SK-N-SH treated with all-trans-retinoic acid at 6 μM for 48 hours (cell line): ENCODE measurements at regions not wholly inside any gene's neighbourhood (a gene's known extent, or its start where the extent isn't known, plus 50 kb on each side); places are given as distances from the start of the nearest gene placed in this dataset.

Experiments
- ATAC-seq: fragments of 200-7000 bp; cut with Tn5 transposase; 3 replicates; pipeline ENCODE4 v1.9.1; 2020; ENCODE audit warnings: mild to moderate bottlenecking, moderate library complexity
- ARNTL ChIP-seq: fragments of 450-650 bp; formaldehyde crosslinking; IDR thresholded peaks from 2 replicates; pipeline ENCODE4 v1.5.0; 2020; ENCODE audit warnings: low read depth, mild to moderate bottlenecking, moderate library complexity, borderline replicate concordance
- CREB5 ChIP-seq: fragments of 250-450 bp; sonication (Bioruptor Pico); IDR thresholded peaks from 2 replicates; pipeline ENCODE4 v1.5.1; 2020; ENCODE audit warnings: low read depth, mild to moderate bottlenecking, moderate library complexity
- CSRNP3 ChIP-seq: fragments of 250-450 bp; sonication (Bioruptor Pico); IDR thresholded peaks from 2 replicates; pipeline ENCODE4 v1.5.1; 2021; ENCODE audit warnings: mild to moderate bottlenecking, moderate library complexity
- ESRRG ChIP-seq: fragments of 250-450 bp; sonication (Bioruptor Pico); IDR thresholded peaks from 2 replicates; pipeline ENCODE4 v1.6.1; 2021; ENCODE audit warnings: mild to moderate bottlenecking
- GLIS3 ChIP-seq: fragments of 250-450 bp; sonication (Bioruptor Pico); IDR thresholded peaks from 2 replicates; pipeline ENCODE4 v1.5.0; 2020; ENCODE audit warnings: mild to moderate bottlenecking, moderate library complexity
- ISL1 ChIP-seq: fragments of 250-450 bp; sonication (Bioruptor Pico); IDR thresholded peaks from 2 replicates; pipeline ENCODE4 v2.1.2; 2022; ENCODE audit warnings: mild to moderate bottlenecking, moderate library complexity
- OSR1 ChIP-seq: fragments of 250-450 bp; sonication (Bioruptor Pico); IDR thresholded peaks from 2 replicates; pipeline ENCODE4 v1.8.0; 2022; ENCODE audit warnings: moderate library complexity, mild to moderate bottlenecking, inconsistent platforms
- PATZ1 ChIP-seq: fragments of 250-450 bp; sonication (Bioruptor Pico); IDR thresholded peaks from 2 replicates; pipeline ENCODE4 v1.8.0; 2020; ENCODE audit warnings: mild to moderate bottlenecking, moderate library complexity, borderline replicate concordance
- POU6F1 ChIP-seq: fragments of 250-450 bp; sonication (Bioruptor Pico); IDR thresholded peaks from 2 replicates; pipeline ENCODE4 v1.8.0; 2021; ENCODE audit warnings: low read depth, mild to moderate bottlenecking, moderate library complexity, borderline replicate concordance
- PPARA ChIP-seq: fragments of 250-450 bp; sonication (Bioruptor Pico); IDR thresholded peaks from 2 replicates; pipeline ENCODE4 v1.5.0; 2020; ENCODE audit warnings: mild to moderate bottlenecking, borderline replicate concordance
- SNAI2 ChIP-seq: fragments of 250-450 bp; sonication (Bioruptor Pico); IDR thresholded peaks from 2 replicates; pipeline ENCODE4 v1.5.0; 2020; ENCODE audit warnings: mild to moderate bottlenecking, moderate library complexity
- TCF4 ChIP-seq: fragments of 250-450 bp; sonication (Bioruptor Pico); IDR thresholded peaks from 2 replicates; pipeline ENCODE4 v1.8.0; 2021; ENCODE audit warnings: mild to moderate bottlenecking, moderate library complexity, borderline replicate concordance
- TOX ChIP-seq: fragments of 250-450 bp; sonication (Bioruptor Pico); IDR thresholded peaks from 2 replicates; pipeline ENCODE4 v1.8.0; 2021; ENCODE audit warnings: mild to moderate bottlenecking, moderate library complexity, borderline replicate concordance
- TSHZ2 ChIP-seq: fragments of 250-450 bp; sonication (Bioruptor Pico); IDR thresholded peaks from 2 replicates; pipeline ENCODE4 v1.5.0; 2020; ENCODE audit warnings: mild to moderate bottlenecking, moderate library complexity
- ZC3H10 ChIP-seq: fragments of 250-450 bp; sonication (Bioruptor Pico); IDR thresholded peaks from 2 replicates; pipeline ENCODE4 v1.5.1; 2021; ENCODE audit warnings: mild to moderate bottlenecking, moderate library complexity
- ZFP3 ChIP-seq: fragments of 250-450 bp; sonication (Bioruptor Pico); IDR thresholded peaks from 2 replicates; pipeline ENCODE4 v1.5.0; 2020; ENCODE audit warnings: mild to moderate bottlenecking, moderate library complexity
- ZFP30 ChIP-seq: fragments of 450-650 bp; formaldehyde crosslinking; IDR thresholded peaks from 2 replicates; pipeline ENCODE4 v1.5.0; 2022; ENCODE audit warnings: mild to moderate bottlenecking, moderate library complexity
- ZNF565 ChIP-seq: fragments of 450-650 bp; formaldehyde crosslinking; conservative IDR thresholded peaks from 2 replicates; pipeline ENCODE4 v1.5.0; 2020; ENCODE audit warnings: low read depth, mild to moderate bottlenecking, moderate library complexity
- ZNF70 ChIP-seq: fragments of 450-650 bp; formaldehyde crosslinking; IDR thresholded peaks from 2 replicates; pipeline ENCODE4 v1.5.0; 2020; ENCODE audit warnings: mild to moderate bottlenecking, moderate library complexity

GRCh38 chr12:89800435-89800834 lies 91.8 kb upstream of the ATP2B1 start:
- TF ChIP-seq SNAI2 (no peak), ISL1 (CRISPR knock-in tag) (peak; percentile 52), ZFP3 (0 out of 2 replicates have a peak, but pooled peaks have one; percentile 36)
- peak; percentile 99 for ATAC-seq

- TF ChIP-seq ESRRG (CRISPR knock-in tag) (no peak), TCF4 (CRISPR knock-in tag) (no peak), ZFP30 (no peak), ARNTL (CRISPR knock-in tag) (no peak), ZNF565 (CRISPR knock-in tag) (no peak), GLIS3 (CRISPR knock-in tag) (no peak), CREB5 (CRISPR knock-in tag) (no peak), PPARA (no peak), CSRNP3 (CRISPR knock-in tag) (no peak), SNAI2 (no peak), POU6F1 (CRISPR knock-in tag) (no peak)
- no peak for ATAC-seq
These were observed 90.7 kb upstream of the ATP2B1 start for GRCh38 chr12:89799316-89799715.

- no peak for ATAC-seq
- TF ChIP-seq GLIS3 (CRISPR knock-in tag), result no peak
- TF ChIP-seq SNAI2, result no peak
- no peak for TF ChIP-seq ZC3H10
- no peak for TF ChIP-seq OSR1 (CRISPR knock-in tag)
- TF ChIP-seq CREB5 (CRISPR knock-in tag), result no peak
- TF ChIP-seq ESRRG (CRISPR knock-in tag), result no peak
- no peak for TF ChIP-seq ZNF565 (CRISPR knock-in tag)
- no peak for TF ChIP-seq ZFP3
- no peak for TF ChIP-seq PATZ1 (CRISPR knock-in tag)
- no peak for TF ChIP-seq ZNF70 (CRISPR knock-in tag)
- no peak for TF ChIP-seq ARNTL (CRISPR knock-in tag)
- TF ChIP-seq TSHZ2 (CRISPR knock-in tag), result no peak
- TF ChIP-seq POU6F1 (CRISPR knock-in tag), result no peak
- no peak for TF ChIP-seq PPARA
- no peak for TF ChIP-seq TOX
- TF ChIP-seq TCF4 (CRISPR knock-in tag), result no peak
- TF ChIP-seq, all 23 proteins: peak for 0
These were observed 88.8 kb upstream of the ATP2B1 start for GRCh38 chr12:89797436-89797835.
